GM23248 (cell line): ENCODE measurements at regions not wholly inside any gene's neighbourhood (a gene's known extent, or its start where the extent isn't known, plus 50 kb on each side); places are given as distances from the start of the nearest gene placed in this dataset.

Source experiments
- EZH2 ChIP-seq: fragments of 200-600 bp; sonication (generic); IDR thresholded peaks from 2 replicates; pipeline ENCODE4 v1.6.1; 2018; ENCODE audit warnings: antibody characterized with exemption, mild to moderate bottlenecking; ENCODE audit not compliant: insufficient read depth, poor library complexity, severe bottlenecking
- EZH2phosphoT487 ChIP-seq: fragments of 200-600 bp; sonication (generic); IDR thresholded peaks from 2 replicates; pipeline ENCODE4 v1.6.1; 2018; ENCODE audit warnings: antibody characterized with exemption, moderate library complexity, mild to moderate bottlenecking, low read depth; ENCODE audit not compliant: insufficient read depth

DNA sequence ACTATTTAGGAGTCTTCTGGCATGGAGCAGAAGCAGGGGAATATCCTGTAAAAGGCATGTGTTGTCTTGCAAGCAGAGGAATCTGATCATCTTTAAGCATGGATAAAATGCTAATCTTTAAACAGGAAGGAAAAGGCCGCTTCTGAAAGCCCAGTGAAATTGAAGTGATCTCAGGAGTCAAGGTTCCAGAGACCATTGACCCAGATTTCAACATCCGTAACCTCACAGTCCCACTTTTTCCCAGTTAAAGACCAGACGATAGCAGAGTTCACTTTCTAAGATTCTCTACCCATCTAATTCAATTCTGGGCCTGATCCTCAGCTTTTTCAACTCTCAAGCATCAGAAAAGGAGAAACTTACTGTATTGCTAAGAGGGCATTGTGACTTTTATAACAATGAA lies 332.2 kb upstream of the LRP1B start:
- TF ChIP-seq EZH2 (no peak), EZH2phosphoT487 (no peak)
